Activated naive CD4-positive, alpha-beta T cell treated with anti-CD3 and anti-CD28 coated beads, Interleukin-2, amount 10 ng/mL, durations not matched to agents 7 days and 5 days (primary cell): ENCODE measurements at regions not wholly inside any gene's neighbourhood (a gene's known extent, or its start where the extent isn't known, plus 50 kb on each side); places are given as distances from the start of the nearest gene placed in this dataset.
"Not testable (repeated sequence)": the region's sequence is repeated elsewhere in the genome, so short reads cannot be mapped to it uniquely, and the experiment has no call there.

Experiments
- CTCF ChIA-PET: fragments of 350-600 bp; sonication (Branson Sonifier 250); formaldehyde crosslinking; loops from one replicate; lab custom pipeline; 2021; ENCODE audit warnings: antibody characterized with exemption; lab: Charles Lee
- DNase-seq: peaks from one replicate; pipeline ENCODE4 v3.0.0-alpha.2; 2020
- H3K27ac Mint-ChIP-seq: one replicate; pipeline ENCODE4 v1.8.0; 2021; ENCODE audit warnings: mild to moderate bottlenecking, moderate library complexity, mixed read lengths
- H3K27me3 Mint-ChIP-seq: one replicate; pipeline ENCODE4 v1.8.0; 2021; ENCODE audit warnings: mild to moderate bottlenecking, mixed read lengths
- H3K36me3 Mint-ChIP-seq: one replicate; pipeline ENCODE4 v1.8.0; 2021; ENCODE audit warnings: mixed read lengths
- H3K4me1 Mint-ChIP-seq: one replicate; pipeline ENCODE4 v1.8.0; 2021; ENCODE audit warnings: mixed read lengths
- H3K4me3 Mint-ChIP-seq: one replicate; pipeline ENCODE4 v1.8.0; 2021; ENCODE audit warnings: mild to moderate bottlenecking, moderate library complexity, mixed read lengths
- H3K9me3 Mint-ChIP-seq: one replicate; pipeline ENCODE4 v1.8.0; 2021; ENCODE audit warnings: mixed read lengths

- no peaks in the 10 kb centered on the region for H3K9me3 Mint-ChIP-seq
- CTCF ChIA-PET = interaction anchor here (0.7 to 1.6 kb wide), 2 partner anchors 9 to 365 kb away, joined by 3 to 4 read pairs; no protein-coding TSS in a partner anchor
- H3K4me3 Mint-ChIP-seq = no peak overlapping the region
- no peaks in the 10 kb centered on the region for H3K36me3 Mint-ChIP-seq
- H3K27ac Mint-ChIP-seq = no peak overlapping the region
- H3K4me1 Mint-ChIP-seq = no peaks in the 10 kb centered on the region
- peaks cover 14% of the 10 kb centered on the region for H3K27me3 Mint-ChIP-seq
- no peak for DNase-seq
Measured at GRCh38 chr15:66968806-66969596, 96.4 kb upstream of the SMAD3 start.

- H3K36me3 Mint-ChIP-seq, H3K27ac Mint-ChIP-seq, DNase-seq, H3K4me1 Mint-ChIP-seq, H3K4me3 Mint-ChIP-seq, CTCF ChIA-PET, H3K9me3 Mint-ChIP-seq: not testable (repeated sequence)
- peaks cover 34% of the 10 kb centered on the region for H3K27me3 Mint-ChIP-seq
Measured at GRCh38 chr15:66974131-66974530, 91.3 kb upstream of the SMAD3 start.

- H3K4me1 Mint-ChIP-seq, DNase-seq, H3K9me3 Mint-ChIP-seq, H3K27ac Mint-ChIP-seq, H3K36me3 Mint-ChIP-seq, H3K4me3 Mint-ChIP-seq, CTCF ChIA-PET: not testable (repeated sequence)
- peaks cover 42% of the 10 kb centered on the region for H3K27me3 Mint-ChIP-seq
Measured at GRCh38 chr15:66976106-66976640, 89.2 kb upstream of the SMAD3 start.

- H3K36me3 Mint-ChIP-seq = not testable (repeated sequence)
Measured at GRCh38 chr15:66980326-66980725, 85.1 kb upstream of the SMAD3 start.

GRCh38 chr15:66981771-66982170, 83.6 kb upstream of the SMAD3 start:
- no peaks in the 10 kb centered on the region for H3K9me3 Mint-ChIP-seq
- no peak overlapping the region for H3K27ac Mint-ChIP-seq
- no peak overlapping the region for H3K4me3 Mint-ChIP-seq
- CTCF ChIA-PET = no interaction called here
- DNase-seq = no peak
- peaks cover 62% of the 10 kb centered on the region for H3K27me3 Mint-ChIP-seq
- H3K36me3 Mint-ChIP-seq = no peaks in the 10 kb centered on the region
- H3K4me1 Mint-ChIP-seq = no peaks in the 10 kb centered on the region

More at GRCh38 chr15:66980326-66980725, 85.1 kb upstream of the SMAD3 start:
- H3K4me3 Mint-ChIP-seq, CTCF ChIA-PET, H3K27ac Mint-ChIP-seq, H3K9me3 Mint-ChIP-seq, DNase-seq, H3K4me1 Mint-ChIP-seq: not testable (repeated sequence)
- H3K27me3 Mint-ChIP-seq = peaks cover 66% of the 10 kb centered on the region

GRCh38 chr15:66982250-66982649, 83.2 kb upstream of the SMAD3 start:
- Mint-ChIP-seq H3K4me3 (no peak overlapping the region), H3K27me3 (peaks cover 65% of the 10 kb centered on the region), H3K27ac (no peak overlapping the region), H3K9me3 (no peaks in the 10 kb centered on the region), H3K4me1 (no peaks in the 10 kb centered on the region), H3K36me3 (no peaks in the 10 kb centered on the region)
- DNase-seq = no peak
- CTCF ChIA-PET = no interaction called here

- no peaks in the 10 kb centered on the region for H3K36me3 Mint-ChIP-seq
- peaks cover 63% of the 10 kb centered on the region for H3K27me3 Mint-ChIP-seq
- H3K4me3 Mint-ChIP-seq = no peak overlapping the region
- H3K9me3 Mint-ChIP-seq = no peaks in the 10 kb centered on the region
- H3K27ac Mint-ChIP-seq = no peak overlapping the region
- no peaks in the 10 kb centered on the region for H3K4me1 Mint-ChIP-seq
- CTCF ChIA-PET = no interaction called here
- no peak for DNase-seq
Measured at GRCh38 chr15:66982816-66983215, 82.6 kb upstream of the SMAD3 start.

- peaks cover 66% of the 10 kb centered on the region for H3K27me3 Mint-ChIP-seq
- no peak for DNase-seq
- H3K4me3 Mint-ChIP-seq = no peak overlapping the region
- CTCF ChIA-PET = no interaction called here
- H3K36me3 Mint-ChIP-seq = no peaks in the 10 kb centered on the region
- H3K9me3 Mint-ChIP-seq = peaks cover 2% of the 10 kb centered on the region
- H3K4me1 Mint-ChIP-seq = no peaks in the 10 kb centered on the region
- no peak overlapping the region for H3K27ac Mint-ChIP-seq
Measured at GRCh38 chr15:66985653-66986052, 79.7 kb upstream of the SMAD3 start.

GRCh38 chr15:66986951-66987350, 78.5 kb upstream of the SMAD3 start:
- Mint-ChIP-seq H3K4me3 (no peak overlapping the region), H3K9me3 (peaks cover 2% of the 10 kb centered on the region), H3K27ac (no peak overlapping the region), H3K27me3 (peaks cover 65% of the 10 kb centered on the region), H3K36me3 (no peaks in the 10 kb centered on the region), H3K4me1 (no peaks in the 10 kb centered on the region)
- CTCF ChIA-PET = no interaction called here
- DNase-seq = no peak

GRCh38 chr15:66993090-66993489, 72.3 kb upstream of the SMAD3 start:
- Mint-ChIP-seq H3K36me3 (no peaks in the 10 kb centered on the region), H3K4me1 (no peaks in the 10 kb centered on the region), H3K9me3 (peaks cover 2% of the 10 kb centered on the region), H3K27me3 (peaks cover 20% of the 10 kb centered on the region), H3K27ac (no peak overlapping the region), H3K4me3 (no peak overlapping the region)
- no peak for DNase-seq
- CTCF ChIA-PET = no interaction called here

- Mint-ChIP-seq H3K9me3 (peaks cover 6% of the 10 kb centered on the region), H3K27me3 (peaks cover 13% of the 10 kb centered on the region), H3K4me3 (no peak overlapping the region), H3K27ac (no peak overlapping the region), H3K4me1 (no peaks in the 10 kb centered on the region), H3K36me3 (no peaks in the 10 kb centered on the region)
- CTCF ChIA-PET = no interaction called here
- DNase-seq = no peak
Measured at GRCh38 chr15:66993874-66994696, 71.3 kb upstream of the SMAD3 start.

GRCh38 chr15:66994927-66995656, 70.3 kb upstream of the SMAD3 start:
- CTCF ChIA-PET = no interaction called here
- no peaks in the 10 kb centered on the region for H3K4me1 Mint-ChIP-seq
- no peaks in the 10 kb centered on the region for H3K36me3 Mint-ChIP-seq
- H3K27me3 Mint-ChIP-seq = peaks cover 20% of the 10 kb centered on the region
- no peak for DNase-seq
- peaks cover 8% of the 10 kb centered on the region for H3K9me3 Mint-ChIP-seq
- no peak overlapping the region for H3K4me3 Mint-ChIP-seq
- H3K27ac Mint-ChIP-seq = no peak overlapping the region

- no peaks in the 10 kb centered on the region for H3K4me1 Mint-ChIP-seq
- no peak for DNase-seq
- peaks cover 29% of the 10 kb centered on the region for H3K27me3 Mint-ChIP-seq
- H3K27ac Mint-ChIP-seq = no peak overlapping the region
- no peaks in the 10 kb centered on the region for H3K36me3 Mint-ChIP-seq
- no peak overlapping the region for H3K4me3 Mint-ChIP-seq
- peaks cover 8% of the 10 kb centered on the region for H3K9me3 Mint-ChIP-seq
- CTCF ChIA-PET = no interaction called here
Measured at GRCh38 chr15:66996094-66996493, 69.3 kb upstream of the SMAD3 start.

GRCh38 chr15:66997212-66997611, 68.2 kb upstream of the SMAD3 start:
- no peak for DNase-seq
- Mint-ChIP-seq H3K27me3 (peaks cover 25% of the 10 kb centered on the region), H3K4me3 (no peak overlapping the region)

More at GRCh38 chr15:66997212-66997611, 68.2 kb upstream of the SMAD3 start:
- Mint-ChIP-seq H3K4me1 (no peaks in the 10 kb centered on the region), H3K27ac (no peak overlapping the region), H3K9me3 (peaks cover 8% of the 10 kb centered on the region), H3K36me3 (no peaks in the 10 kb centered on the region)
- CTCF ChIA-PET = no interaction called here
